A549 (cell line): ENCODE measurements at regions not wholly inside any gene's neighbourhood (a gene's known extent, or its start where the extent isn't known, plus 50 kb on each side); places are given as distances from the start of the nearest gene placed in this dataset.

Experiments
- ATAC-seq, 2 experiments: fragments of 200-7000 bp in 1 of 2; fragments of >200 bp in 1 of 2; cut with Nextera tagmentation in 1 of 2; cut with Tn5 transposase in 1 of 2; 3 replicates each; pipeline versions ENCODE4 v1.8.0 to v1.9.1; 2018 to 2020; ENCODE audit warnings: mild to moderate bottlenecking in 1 of 2, moderate library complexity in 1 of 2
- CTCF ChIA-PET: fragments of 300-600 bp; sonication (Branson Sonifier 250); formaldehyde crosslinking; extraction: SDS; loops from one replicate; lab custom pipeline; 2021; ENCODE audit warnings: antibody characterized with exemption, inconsistent platforms; lab: Yijun Ruan, JAX
- POLR2A ChIA-PET: fragments of 350-600 bp; formaldehyde crosslinking; extraction: SDS; loops from one replicate; lab custom pipeline; 2021; ENCODE audit warnings: antibody characterized with exemption, inconsistent platforms; lab: Yijun Ruan, JAX
- DNase-seq, 2 experiments: peaks; one replicate each; pipeline versions ENCODE4 v3.0.0 to v3.0.0-alpha.2; 2011 to 2016; ENCODE audit warnings: low read depth in 1 of 2, low spot score in 1 of 2
- FAIRE-seq: peaks from 2 replicates; lab custom pipeline; 2011; peaks lifted over from hg19 to GRCh38; lab: Jason Lieb, UNC
- H3K27ac ChIP-seq, 2 experiments: fragments of >200 bp; sonication (Bioruptor Twin); formaldehyde crosslinking; 3 replicates each; pipeline ENCODE4 v1.5.1; 2016 to 2017
- H3K4me1 ChIP-seq: fragments of >200 bp; sonication (Bioruptor Twin); formaldehyde crosslinking; 3 replicates; pipeline ENCODE4 v1.6.1; 2016
- H3K4me2 ChIP-seq: fragments of >200 bp; sonication (Bioruptor Twin); formaldehyde crosslinking; 3 replicates; pipeline ENCODE4 v1.6.1; 2016
- H3K4me3 ChIP-seq: fragments of >200 bp; sonication (Bioruptor Twin); formaldehyde crosslinking; 3 replicates; pipeline ENCODE4 v1.5.1; 2016
- H3K9me3 ChIP-seq: fragments of >200 bp; sonication (Bioruptor Twin); formaldehyde crosslinking; 3 replicates; pipeline ENCODE4 v1.6.1; 2016
- ATOH8 ChIP-seq: fragments of 250-450 bp; sonication (Bioruptor Pico); IDR thresholded peaks from 2 replicates; pipeline ENCODE4 v1.5.0; 2020; ENCODE audit warnings: low read depth, mild to moderate bottlenecking, moderate library complexity
- CHD2 ChIP-seq: fragments of 150-350 bp; IDR thresholded peaks from 2 replicates; pipeline ENCODE4 v1.6.1; 2014; ENCODE audit warnings: low read length; ENCODE audit not compliant: partially characterized antibody
- CTCF ChIP-seq: fragments of >200 bp; sonication (Bioruptor Twin); formaldehyde crosslinking; IDR thresholded peaks from 3 replicates; pipeline ENCODE4 v1.5.1; 2016
- E2F6 ChIP-seq: IDR thresholded peaks from 2 replicates; pipeline ENCODE4 v1.6.1; 2012; ENCODE audit warnings: low read depth, borderline replicate concordance
- EHF ChIP-seq: fragments of 250-450 bp; sonication (Bioruptor Pico); IDR thresholded peaks from 2 replicates; pipeline ENCODE4 v1.5.0; 2020; ENCODE audit warnings: mild to moderate bottlenecking
- EHMT2 ChIP-seq: fragments of 200-600 bp; sonication (generic); IDR thresholded peaks from 2 replicates; pipeline ENCODE4 v1.6.1; 2016; ENCODE audit warnings: antibody characterized with exemption, low read depth, mild to moderate bottlenecking, moderate library complexity
- ESRRA ChIP-seq: fragments of 150-350 bp; IDR thresholded peaks from 2 replicates; pipeline ENCODE4 v1.6.1; 2014; ENCODE audit warnings: mild to moderate bottlenecking, low read length, borderline replicate concordance
- FOXS1 ChIP-seq: fragments of 250-450 bp; sonication (Bioruptor Pico); IDR thresholded peaks from 2 replicates; pipeline ENCODE4 v1.5.0; 2020; ENCODE audit warnings: mild to moderate bottlenecking, moderate library complexity
- GATA3 ChIP-seq: IDR thresholded peaks from 2 replicates; pipeline ENCODE4 v1.6.1; 2012; ENCODE audit warnings: borderline replicate concordance
- HDAC2 ChIP-seq: fragments of 200-600 bp; sonication (generic); IDR thresholded peaks from 2 replicates; pipeline ENCODE4 v1.6.1; 2016
- HEYL ChIP-seq: fragments of 250-450 bp; sonication (Bioruptor Pico); IDR thresholded peaks from 2 replicates; pipeline ENCODE4 v1.8.0; 2021; ENCODE audit warnings: mild to moderate bottlenecking, moderate library complexity
- HMGXB4 ChIP-seq: fragments of 250-450 bp; sonication (Bioruptor Pico); IDR thresholded peaks from 2 replicates; pipeline ENCODE4 v1.5.0; 2021; ENCODE audit warnings: mild to moderate bottlenecking, moderate library complexity, borderline replicate concordance
- HOXB5 ChIP-seq: fragments of 250-450 bp; sonication (Bioruptor Pico); IDR thresholded peaks from 2 replicates; pipeline ENCODE4 v1.5.0; 2020; ENCODE audit warnings: mild to moderate bottlenecking, moderate library complexity
- JUNB ChIP-seq: fragments of >200 bp; sonication (Bioruptor Twin); formaldehyde crosslinking; IDR thresholded peaks from 2 replicates; pipeline ENCODE4 v1.6.1; 2016
- NR3C1 ChIP-seq: fragments of >200 bp; sonication (Bioruptor Twin); formaldehyde crosslinking; IDR thresholded peaks from 3 replicates; pipeline ENCODE4 v1.6.1; 2017
- PHF8 ChIP-seq: fragments of 200-600 bp; sonication (generic); IDR thresholded peaks from 2 replicates; pipeline ENCODE4 v1.6.1; 2016; ENCODE audit warnings: low read depth, mild to moderate bottlenecking, antibody characterized with exemption, moderate library complexity, borderline replicate concordance
- RCOR1 ChIP-seq: fragments of 150-350 bp; IDR thresholded peaks from 2 replicates; pipeline ENCODE4 v1.6.1; 2014; ENCODE audit warnings: antibody characterized with exemption, low read length, low read depth
- RFX5 ChIP-seq: fragments of 450-650 bp; IDR thresholded peaks from 2 replicates; pipeline ENCODE4 v1.7.1; 2014; ENCODE audit warnings: antibody characterized with exemption, mild to moderate bottlenecking, moderate library complexity
- TFCP2L1 ChIP-seq: fragments of 250-450 bp; sonication (Bioruptor Pico); IDR thresholded peaks from 2 replicates; pipeline ENCODE4 v1.5.0; 2021; ENCODE audit warnings: mild to moderate bottlenecking
- USF2 ChIP-seq: fragments of 450-650 bp; IDR thresholded peaks from 2 replicates; pipeline ENCODE4 v1.6.1; 2014; ENCODE audit warnings: antibody characterized with exemption
- ZSCAN20 ChIP-seq: fragments of 250-450 bp; sonication (Bioruptor Pico); IDR thresholded peaks from 2 replicates; pipeline ENCODE4 v1.8.0; 2022; ENCODE audit warnings: mild to moderate bottlenecking, moderate library complexity
- WGBS: methylation state at CpG from one replicate; pipeline ENCODE4 v1.1.6; 2017; ENCODE audit errors: missing lambda C conversion rate; 5-methylcytosine and 5-hydroxymethylcytosine counted together
- TF ChIP-seq, protein P1 (sequence below): fragments of >200 bp; sonication (Bioruptor Twin); formaldehyde crosslinking; IDR thresholded peaks from 3 replicates; pipeline ENCODE4 v1.6.1; 2016

- CTCF ChIA-PET: no interaction called here
- Histone ChIP-seq H3K27ac (no peak overlapping the region), H3K9me3 (no peaks in the 10 kb centered on the region), H3K4me2 (no peak overlapping the region), H3K4me3 (no peak overlapping the region), H3K4me1 (peaks cover 11% of the 10 kb centered on the region; the same call in 2 of the 3 replicates)
- POLR2A ChIA-PET: no interaction called here
- FAIRE-seq: no peak
- WGBS: 39% methylated on average over 1 of the region's 1 CpG
- no peak for DNase-seq
- no peak for ATAC-seq
- TF ChIP-seq EHF (CRISPR knock-in tag): no peak
- no peak for TF ChIP-seq EHMT2
- no peak for TF ChIP-seq RCOR1
- TF ChIP-seq NR3C1: no peak
- TF ChIP-seq E2F6: no peak
- TF ChIP-seq JUNB: no peak
- no peak for TF ChIP-seq GATA3
- no peak for TF ChIP-seq ATOH8 (CRISPR knock-in tag)
- no peak for TF ChIP-seq USF2
- TF ChIP-seq CHD2: no peak
- TF ChIP-seq FOXS1 (CRISPR knock-in tag): no peak
- TF ChIP-seq, protein P1, sequence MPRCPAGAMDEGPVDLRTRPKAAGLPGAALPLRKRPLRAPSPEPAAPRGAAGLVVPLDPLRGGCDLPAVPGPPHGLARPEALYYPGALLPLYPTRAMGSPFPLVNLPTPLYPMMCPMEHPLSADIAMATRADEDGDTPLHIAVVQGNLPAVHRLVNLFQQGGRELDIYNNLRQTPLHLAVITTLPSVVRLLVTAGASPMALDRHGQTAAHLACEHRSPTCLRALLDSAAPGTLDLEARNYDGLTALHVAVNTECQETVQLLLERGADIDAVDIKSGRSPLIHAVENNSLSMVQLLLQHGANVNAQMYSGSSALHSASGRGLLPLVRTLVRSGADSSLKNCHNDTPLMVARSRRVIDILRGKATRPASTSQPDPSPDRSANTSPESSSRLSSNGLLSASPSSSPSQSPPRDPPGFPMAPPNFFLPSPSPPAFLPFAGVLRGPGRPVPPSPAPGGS: no peak
- no peak for TF ChIP-seq HMGXB4
- no peak for TF ChIP-seq HDAC2
- no peak for TF ChIP-seq PHF8
- TF ChIP-seq, all 56 proteins: peak for 0
Measured at GRCh38 chr7:16317406-16317805, 103.9 kb downstream of the CRPPA start.

GRCh38 chr7:16315280-16315679 lies 106.1 kb downstream of the CRPPA start:
- peaks cover 11% of the 10 kb centered on the region; the same call in 2 of the 3 replicates for H3K4me1 ChIP-seq
- DNase-seq: no peak
- FAIRE-seq: no peak
- H3K4me2 ChIP-seq: peak overlapping the region; percentile 50
- H3K4me3 ChIP-seq: no peak overlapping the region
- no peak for ATAC-seq
- H3K9me3 ChIP-seq: no peaks in the 10 kb centered on the region
- no peak overlapping the region for H3K27ac ChIP-seq
- ChIA-PET CTCF (no interaction called here), POLR2A (no interaction called here)
- TF ChIP-seq HOXB5 (no peak), RFX5 (no peak), EHF (CRISPR knock-in tag) (no peak), CTCF (no peak), ZSCAN20 (no peak), HEYL (CRISPR knock-in tag) (no peak), TFCP2L1 (CRISPR knock-in tag) (no peak), JUNB (no peak), ESRRA (no peak), FOXS1 (CRISPR knock-in tag) (no peak)
- WGBS: 30% methylated on average over 3 of the region's 3 CpGs
